ENCODE measurements at regions not wholly inside any gene's neighbourhood (a gene's known extent, or its start where the extent isn't known, plus 50 kb on each side); places are given as distances from the start of the nearest gene placed in this dataset.
"Not testable (repeated sequence)": the region's sequence is repeated elsewhere in the genome, so short reads cannot be mapped to it uniquely, and the experiment has no call there.

GRCh38 chr6:167405778-167406532 lies 81.1 kb downstream of the TTLL2 start:
- POLR2A ChIA-PET: no interaction called here
- no peak for TF ChIP-seq EZH2phosphoT487 (IDR thresholded peaks at IDR 0.05; ENCODE audit: borderline replicate concordance, low read depth, low read length)
- TF ChIP-seq, protein P1, sequence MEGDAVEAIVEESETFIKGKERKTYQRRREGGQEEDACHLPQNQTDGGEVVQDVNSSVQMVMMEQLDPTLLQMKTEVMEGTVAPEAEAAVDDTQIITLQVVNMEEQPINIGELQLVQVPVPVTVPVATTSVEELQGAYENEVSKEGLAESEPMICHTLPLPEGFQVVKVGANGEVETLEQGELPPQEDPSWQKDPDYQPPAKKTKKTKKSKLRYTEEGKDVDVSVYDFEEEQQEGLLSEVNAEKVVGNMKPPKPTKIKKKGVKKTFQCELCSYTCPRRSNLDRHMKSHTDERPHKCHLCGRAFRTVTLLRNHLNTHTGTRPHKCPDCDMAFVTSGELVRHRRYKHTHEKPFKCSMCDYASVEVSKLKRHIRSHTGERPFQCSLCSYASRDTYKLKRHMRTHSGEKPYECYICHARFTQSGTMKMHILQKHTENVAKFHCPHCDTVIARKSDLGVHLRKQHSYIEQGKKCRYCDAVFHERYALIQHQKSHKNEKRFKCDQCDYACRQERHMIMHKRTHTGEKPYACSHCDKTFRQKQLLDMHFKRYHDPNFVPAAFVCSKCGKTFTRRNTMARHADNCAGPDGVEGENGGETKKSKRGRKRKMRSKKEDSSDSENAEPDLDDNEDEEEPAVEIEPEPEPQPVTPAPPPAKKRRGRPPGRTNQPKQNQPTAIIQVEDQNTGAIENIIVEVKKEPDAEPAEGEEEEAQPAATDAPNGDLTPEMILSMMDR (conservative IDR thresholded peaks at IDR 0.05; ENCODE audit: low read length): no peak
- BruUV-seq (replicated peaks): no TSS peak
- no peaks in the 10 kb centered on the region for H3K4me1 ChIP-seq (ENCODE audit: insufficient read depth, low read length, poor library complexity, severe bottlenecking)
- no peaks in the 10 kb centered on the region for H3K79me2 ChIP-seq (ENCODE audit: insufficient read depth, low read depth, low read length)
- H3K9me3 ChIP-seq (ENCODE audit: low read length): no peaks in the 10 kb centered on the region
- intact Hi-C loops (cut with micrococcal nuclease; ENCODE audit: unreplicated experiment): no loop called here
- H3K27ac ChIP-seq (ENCODE audit: low read depth, low read length, poor library complexity, severe bottlenecking): no peak overlapping the region
- no peaks in the 10 kb centered on the region for H4K20me1 ChIP-seq (ENCODE audit: insufficient read depth, low read length)
- H3K36me3 ChIP-seq (ENCODE audit: insufficient read depth, low read length): no peaks in the 10 kb centered on the region
- CTCF ChIA-PET (ENCODE audit: unreplicated experiment): no interaction called here
- H3K4me2 ChIP-seq (ENCODE audit: low read length): no peak overlapping the region
- DNase-seq (ENCODE audit: low spot score): no peak
- no peaks in the 10 kb centered on the region for H3K9me2 ChIP-seq (ENCODE audit: insufficient read depth, low read length)
- H2AFZ ChIP-seq (ENCODE audit: low read length): no peak overlapping the region
- no peak overlapping the region for H3K4me3 ChIP-seq (ENCODE audit: low read depth, low read length, poor library complexity, severe bottlenecking)

- H3K79me2 ChIP-seq (ENCODE audit: insufficient read depth, low read depth, low read length); H4K20me1 ChIP-seq (ENCODE audit: insufficient read depth, low read length); H3K9me2 ChIP-seq (ENCODE audit: insufficient read depth, low read length); intact Hi-C loops (cut with micrococcal nuclease; ENCODE audit: unreplicated experiment); H3K36me3 ChIP-seq (ENCODE audit: insufficient read depth, low read length); H3K27ac ChIP-seq (ENCODE audit: low read depth, low read length, poor library complexity, severe bottlenecking); H3K4me1 ChIP-seq (ENCODE audit: insufficient read depth, low read length, poor library complexity, severe bottlenecking); H2AFZ ChIP-seq (ENCODE audit: low read length); DNase-seq (ENCODE audit: low spot score); CTCF ChIA-PET (ENCODE audit: unreplicated experiment); H3K4me2 ChIP-seq (ENCODE audit: low read length); BruUV-seq (replicated peaks); H3K4me3 ChIP-seq (ENCODE audit: low read depth, low read length, poor library complexity, severe bottlenecking); H3K9me3 ChIP-seq (ENCODE audit: low read length); POLR2A ChIA-PET: not testable (repeated sequence)
These were observed 81.8 kb downstream of the TTLL2 start for GRCh38 chr6:167406533-167407238.

- CTCF ChIA-PET (ENCODE audit: unreplicated experiment): no interaction called here
- Histone ChIP-seq H3K27ac (ENCODE audit: low read depth, low read length, poor library complexity, severe bottlenecking) (no peak overlapping the region), H3K9me2 (ENCODE audit: insufficient read depth, low read length) (no peaks in the 10 kb centered on the region), H3K4me2 (ENCODE audit: low read length) (no peak overlapping the region), H3K4me3 (ENCODE audit: low read depth, low read length, poor library complexity, severe bottlenecking) (no peak overlapping the region), H3K79me2 (ENCODE audit: insufficient read depth, low read depth, low read length) (no peaks in the 10 kb centered on the region), H3K4me1 (ENCODE audit: insufficient read depth, low read length, poor library complexity, severe bottlenecking) (no peaks in the 10 kb centered on the region), H3K36me3 (ENCODE audit: insufficient read depth, low read length) (no peaks in the 10 kb centered on the region), H2AFZ (ENCODE audit: low read length) (no peak overlapping the region), H3K9me3 (ENCODE audit: low read length) (no peaks in the 10 kb centered on the region), H4K20me1 (ENCODE audit: insufficient read depth, low read length) (no peaks in the 10 kb centered on the region)
- no peak for DNase-seq (ENCODE audit: low spot score)
- TF ChIP-seq, protein P1 (conservative IDR thresholded peaks at IDR 0.05; ENCODE audit: low read length): no peak
- no peak for TF ChIP-seq EZH2phosphoT487 (IDR thresholded peaks at IDR 0.05; ENCODE audit: borderline replicate concordance, low read depth, low read length)
- BruUV-seq (replicated peaks): no TSS peak
- intact Hi-C loops (cut with micrococcal nuclease; ENCODE audit: unreplicated experiment): no loop called here
- POLR2A ChIA-PET: no interaction called here
These were observed 82.6 kb downstream of the TTLL2 start for GRCh38 chr6:167407239-167408064.
